OCI-LY3 (cell line): ENCODE measurements at regions not wholly inside any gene's neighbourhood (a gene's known extent, or its start where the extent isn't known, plus 50 kb on each side); places are given as distances from the start of the nearest gene placed in this dataset.

Experiments used
- EZH2phosphoT487 ChIP-seq: fragments of 200-600 bp; shearing (Covaris generic); IDR thresholded peaks from 2 replicates; pipeline ENCODE4 v1.6.1; 2018; ENCODE audit warnings: antibody characterized with exemption, mixed run types, low read depth
- TF ChIP-seq, protein P1 (sequence below): fragments of 200-600, 300-600 bp; sonication (generic); IDR thresholded peaks from 2 replicates; pipeline ENCODE4 v1.5.1; 2014; ENCODE audit warnings: antibody characterized with exemption, low read length, low read depth

DNA sequence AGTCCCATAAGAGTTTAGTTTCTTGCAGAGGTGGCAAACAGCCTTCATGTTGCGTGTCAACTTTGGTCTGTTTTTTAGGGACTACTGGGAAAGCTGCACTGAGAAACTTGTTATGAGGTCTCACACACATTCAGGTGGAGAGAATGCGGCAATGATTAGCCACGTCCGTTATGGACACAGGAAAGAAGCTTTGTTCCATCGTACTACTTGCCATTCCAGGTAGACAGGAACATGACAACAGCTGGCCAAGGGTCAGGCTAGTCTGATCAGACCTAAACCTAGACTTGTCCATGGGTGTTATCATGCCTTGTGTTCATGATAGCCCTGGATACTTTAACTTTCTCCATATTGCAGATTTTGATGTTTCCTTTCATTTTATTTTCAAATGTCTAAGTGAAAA is 113.2 kb downstream of the ZNF608 start:
- TF ChIP-seq, protein P1, sequence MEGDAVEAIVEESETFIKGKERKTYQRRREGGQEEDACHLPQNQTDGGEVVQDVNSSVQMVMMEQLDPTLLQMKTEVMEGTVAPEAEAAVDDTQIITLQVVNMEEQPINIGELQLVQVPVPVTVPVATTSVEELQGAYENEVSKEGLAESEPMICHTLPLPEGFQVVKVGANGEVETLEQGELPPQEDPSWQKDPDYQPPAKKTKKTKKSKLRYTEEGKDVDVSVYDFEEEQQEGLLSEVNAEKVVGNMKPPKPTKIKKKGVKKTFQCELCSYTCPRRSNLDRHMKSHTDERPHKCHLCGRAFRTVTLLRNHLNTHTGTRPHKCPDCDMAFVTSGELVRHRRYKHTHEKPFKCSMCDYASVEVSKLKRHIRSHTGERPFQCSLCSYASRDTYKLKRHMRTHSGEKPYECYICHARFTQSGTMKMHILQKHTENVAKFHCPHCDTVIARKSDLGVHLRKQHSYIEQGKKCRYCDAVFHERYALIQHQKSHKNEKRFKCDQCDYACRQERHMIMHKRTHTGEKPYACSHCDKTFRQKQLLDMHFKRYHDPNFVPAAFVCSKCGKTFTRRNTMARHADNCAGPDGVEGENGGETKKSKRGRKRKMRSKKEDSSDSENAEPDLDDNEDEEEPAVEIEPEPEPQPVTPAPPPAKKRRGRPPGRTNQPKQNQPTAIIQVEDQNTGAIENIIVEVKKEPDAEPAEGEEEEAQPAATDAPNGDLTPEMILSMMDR: no peak
- TF ChIP-seq EZH2phosphoT487: no peak
